Stomach (tissue), 4 donors: ENCODE measurements at regions not wholly inside any gene's neighbourhood (a gene's known extent, or its start where the extent isn't known, plus 50 kb on each side); places are given as distances from the start of the nearest gene placed in this dataset.

Experiments
- CTCF ChIP-seq, 7 experiments: fragments of 450-650 bp in 4 of 7; fragments of 200-600 bp in 3 of 7; sonication (generic) in 3 of 7; IDR thresholded peaks; one replicate each; pipeline ENCODE4 v1.5.1; 2016 to 2019; ENCODE audit warnings: antibody characterized with exemption in 7 of 7, control low read depth in 2 of 7, mild to moderate bottlenecking in 1 of 7
- POLR2AphosphoS5 ChIP-seq, 3 donors: sonication (generic); formaldehyde crosslinking; IDR thresholded peaks; one replicate each; pipeline ENCODE4 v1.6.1; 2016; ENCODE audit warnings: antibody characterized with exemption in 3 of 3

- no peak for TF ChIP-seq CTCF (IDR thresholded peaks at IDR 0.05)
- TF ChIP-seq POLR2AphosphoS5 (IDR thresholded peaks at IDR 0.05): no peak
Measured at GRCh38 chr12:132400011-132400641, 70.7 kb upstream of the GALNT9 start.
